Lower lobe of right lung (tissue), 2 donors: ENCODE measurements at regions not wholly inside any gene's neighbourhood (a gene's known extent, or its start where the extent isn't known, plus 50 kb on each side); places are given as distances from the start of the nearest gene placed in this dataset.
"Not testable (repeated sequence)": the region's sequence is repeated elsewhere in the genome, so short reads cannot be mapped to it uniquely, and the experiment has no call there.

Experiments
- ATAC-seq, 2 donors: fragments of 200-7000 bp; cut with Tn5 transposase; one replicate each; pipeline ENCODE4 v1.9.1; 2020 to 2022; ENCODE audit warnings: mild to moderate bottlenecking in 2 of 2, moderate library complexity in 2 of 2
- DNase-seq: peaks from one replicate; pipeline ENCODE4 v3.0.0-alpha.2; 2020
- H3K27ac ChIP-seq: fragments of 200-600 bp; one replicate; pipeline ENCODE4 v1.8.0; 2022
- H3K27me3 ChIP-seq: fragments of 200-600 bp; one replicate; pipeline ENCODE4 v1.8.0; 2022; ENCODE audit warnings: low read depth
- H3K36me3 ChIP-seq: fragments of 200-600 bp; one replicate; pipeline ENCODE4 v1.8.0; 2022; ENCODE audit warnings: mild to moderate bottlenecking
- H3K4me1 ChIP-seq: fragments of 200-600 bp; one replicate; pipeline ENCODE4 v1.8.0; 2022
- H3K4me3 ChIP-seq: fragments of 200-600 bp; one replicate; pipeline ENCODE4 v1.8.0; 2022; ENCODE audit warnings: mild to moderate bottlenecking
- H3K9me3 ChIP-seq: fragments of 200-600 bp; one replicate; pipeline ENCODE4 v1.8.0; 2022
- intact Hi-C: fragments of 100-400 bp; cut with DNase I; formaldehyde crosslinking; loops from one replicate; pipeline ENCODE4 v1.11.0; 2022
- donor health status: DM: no; HTN: yes; CAD: no; lungs with severe emphysema.

GRCh38 chr9:41332562-41332961, 143.4 kb upstream of the ZNG1F start:
- H3K27me3 ChIP-seq, ATAC-seq, H3K27ac ChIP-seq, H3K4me3 ChIP-seq, H3K4me1 ChIP-seq, H3K36me3 ChIP-seq, DNase-seq, intact Hi-C loops, H3K9me3 ChIP-seq: not testable (repeated sequence)

- H3K9me3 ChIP-seq, DNase-seq, ATAC-seq, H3K27ac ChIP-seq, H3K4me3 ChIP-seq, intact Hi-C loops, H3K4me1 ChIP-seq, H3K36me3 ChIP-seq, H3K27me3 ChIP-seq: not testable (repeated sequence)
Measured at GRCh38 chr9:41321277-41321676, 132.2 kb upstream of the ZNG1F start.

- not testable (repeated sequence) for H3K4me1 ChIP-seq, H3K27ac ChIP-seq, ATAC-seq
Measured at GRCh38 chr9:41308953-41309352, 119.8 kb upstream of the ZNG1F start.

GRCh38 chr9:41285744-41286143, 96.6 kb upstream of the ZNG1F start:
- intact Hi-C loops, ATAC-seq, H3K27me3 ChIP-seq, H3K4me3 ChIP-seq, DNase-seq, H3K4me1 ChIP-seq, H3K36me3 ChIP-seq, H3K9me3 ChIP-seq, H3K27ac ChIP-seq: not testable (repeated sequence)

More at GRCh38 chr9:41308953-41309352, 119.8 kb upstream of the ZNG1F start:
- intact Hi-C loops, H3K27me3 ChIP-seq, H3K36me3 ChIP-seq, H3K9me3 ChIP-seq, H3K4me3 ChIP-seq, DNase-seq: not testable (repeated sequence)

- peak; percentile 58 to 67 for ATAC-seq
- DNase-seq, H3K4me3 ChIP-seq, H3K27ac ChIP-seq, H3K36me3 ChIP-seq, H3K9me3 ChIP-seq, H3K4me1 ChIP-seq, intact Hi-C loops, H3K27me3 ChIP-seq: not testable (repeated sequence)
Measured at GRCh38 chr9:41280299-41281238, 91.5 kb upstream of the ZNG1F start.

GRCh38 chr9:41279437-41279836, 90.3 kb upstream of the ZNG1F start:
- H3K36me3 ChIP-seq, DNase-seq, H3K27me3 ChIP-seq, H3K4me3 ChIP-seq, H3K4me1 ChIP-seq, intact Hi-C loops, H3K27ac ChIP-seq, H3K9me3 ChIP-seq: not testable (repeated sequence)
- peak; percentile 43 to 47 for ATAC-seq

- H3K4me1 ChIP-seq, intact Hi-C loops, H3K27ac ChIP-seq, DNase-seq, H3K36me3 ChIP-seq, H3K9me3 ChIP-seq, H3K27me3 ChIP-seq, H3K4me3 ChIP-seq: not testable (repeated sequence)
- peak; percentile 32 to 51 for ATAC-seq
Measured at GRCh38 chr9:41279033-41279432, 89.9 kb upstream of the ZNG1F start.

DNA sequence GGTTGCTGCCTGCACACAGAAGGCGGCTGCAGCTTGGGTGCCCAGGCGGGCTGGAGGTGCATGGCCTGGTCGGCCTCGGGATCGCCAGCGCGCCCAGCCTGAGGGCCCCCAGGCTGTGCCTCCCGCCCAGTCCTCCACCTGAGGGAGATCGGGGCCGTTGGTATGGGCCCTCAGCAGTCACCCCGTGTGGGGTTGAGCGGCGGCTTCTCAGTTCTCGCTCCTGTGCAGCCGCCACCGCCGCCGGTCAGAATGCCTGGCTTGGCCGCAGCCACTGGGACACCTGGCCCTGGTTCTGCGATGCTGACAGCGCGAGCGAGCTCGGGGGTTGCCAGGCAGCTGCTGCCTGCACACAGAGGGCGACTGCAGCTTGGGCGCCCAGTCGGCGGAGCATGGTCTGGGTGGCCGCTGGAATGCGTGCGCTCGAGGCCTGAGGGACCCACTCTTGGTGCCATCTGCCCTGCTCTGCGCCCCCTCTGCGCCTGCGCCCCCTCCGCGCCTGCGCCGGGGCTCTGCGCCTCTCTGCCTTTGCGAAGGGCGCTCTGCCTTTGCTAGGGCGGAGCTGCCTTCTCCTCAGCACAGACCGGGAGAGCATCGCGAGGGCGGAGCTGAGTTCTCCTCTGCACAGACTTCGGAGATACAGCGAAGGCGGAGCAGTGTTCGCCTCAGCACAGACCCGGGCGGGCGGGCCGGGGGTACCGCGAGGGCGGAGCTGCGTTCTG, 84.6 kb upstream of the ZNG1F start:
- H3K4me1 ChIP-seq, H3K36me3 ChIP-seq, H3K27ac ChIP-seq, H3K9me3 ChIP-seq, intact Hi-C loops: not testable (repeated sequence)
- Histone ChIP-seq H3K27me3 (peaks cover 13% of the 10 kb centered on the region), H3K4me3 (peak overlapping the region; percentile 54)
- peak; percentile 100 for ATAC-seq
- DNase-seq = peak; percentile 82

DNA sequence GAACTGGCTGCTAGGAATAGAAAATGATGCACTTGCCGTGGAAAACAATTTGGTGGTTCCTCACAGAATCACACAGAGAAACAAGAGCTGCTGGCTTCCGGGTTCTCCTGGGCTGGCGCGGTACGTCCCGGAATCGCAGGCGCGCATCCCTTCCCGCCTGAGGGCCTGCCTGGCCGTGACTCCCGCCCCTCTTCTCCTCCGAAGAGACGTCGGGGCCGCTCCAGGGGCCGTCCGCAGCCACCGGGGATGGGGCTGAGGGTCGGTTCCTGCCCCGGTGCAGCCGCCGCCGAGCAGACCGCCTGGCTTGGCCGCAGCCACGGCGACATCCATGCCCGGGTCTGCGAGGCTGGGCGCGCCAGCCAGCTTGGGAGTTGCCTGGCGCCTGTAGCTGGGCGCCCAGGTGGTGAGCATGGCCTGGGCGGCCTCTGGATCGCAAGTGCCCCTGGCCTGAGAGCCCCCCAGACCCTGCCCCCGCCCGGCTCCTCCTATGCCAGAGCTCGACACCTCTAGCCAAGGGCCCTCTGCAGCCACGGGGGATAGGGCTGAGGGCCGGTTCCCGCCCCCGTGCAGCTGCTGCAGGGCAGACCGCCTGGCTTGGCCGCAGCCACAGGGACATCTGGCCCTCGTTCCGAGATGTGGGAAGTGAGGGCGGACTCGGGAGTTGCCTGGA, 83.9 kb upstream of the ZNG1F start:
- H3K27ac ChIP-seq = not testable (repeated sequence)
- H3K4me3 ChIP-seq = peak overlapping the region; percentile 44

DNA sequence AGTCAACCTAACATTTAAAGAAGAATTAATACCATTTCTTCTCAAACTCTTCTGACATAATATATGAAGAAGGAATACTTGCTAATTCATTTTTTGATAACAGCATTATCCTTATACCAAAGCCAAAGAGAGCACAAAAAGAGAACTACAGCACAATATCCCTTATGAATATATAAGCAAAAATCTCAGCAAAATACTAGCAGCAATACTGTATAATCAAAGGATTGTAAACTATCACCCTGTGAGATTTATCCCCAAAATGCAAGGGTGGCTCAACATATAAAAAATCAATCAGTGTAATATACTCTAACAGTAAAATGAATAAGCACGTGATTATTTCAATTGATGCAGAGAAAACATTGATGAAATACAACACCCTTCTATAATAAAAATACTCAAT, 81.9 kb upstream of the ZNG1F start:
- intact Hi-C loops, DNase-seq, H3K9me3 ChIP-seq, H3K36me3 ChIP-seq, ATAC-seq, H3K4me1 ChIP-seq, H3K27ac ChIP-seq, H3K4me3 ChIP-seq: not testable (repeated sequence)
- peaks cover 13% of the 10 kb centered on the region for H3K27me3 ChIP-seq

More for the DNA sequence above, 83.9 kb upstream of the ZNG1F start:
- peak; percentile 63 for DNase-seq
- H3K36me3 ChIP-seq, H3K9me3 ChIP-seq, intact Hi-C loops, H3K4me1 ChIP-seq: not testable (repeated sequence)
- peak; percentile 42 to 58 for ATAC-seq
- peaks cover 13% of the 10 kb centered on the region for H3K27me3 ChIP-seq

GRCh38 chr9:41269471-41269870, 80.4 kb upstream of the ZNG1F start:
- DNase-seq, H3K4me1 ChIP-seq, H3K36me3 ChIP-seq, H3K27ac ChIP-seq, intact Hi-C loops, H3K9me3 ChIP-seq, H3K4me3 ChIP-seq, ATAC-seq: not testable (repeated sequence)
- peaks cover 13% of the 10 kb centered on the region for H3K27me3 ChIP-seq

GRCh38 chr9:41269054-41269453, 79.9 kb upstream of the ZNG1F start:
- not testable (repeated sequence) for ATAC-seq

GRCh38 chr9:41266602-41267001, 77.5 kb upstream of the ZNG1F start:
- H3K4me3 ChIP-seq, H3K4me1 ChIP-seq, H3K27ac ChIP-seq, H3K9me3 ChIP-seq, H3K36me3 ChIP-seq, ATAC-seq, intact Hi-C loops, DNase-seq: not testable (repeated sequence)
- H3K27me3 ChIP-seq = peaks cover 13% of the 10 kb centered on the region

More at GRCh38 chr9:41269054-41269453, 79.9 kb upstream of the ZNG1F start:
- H3K4me1 ChIP-seq, DNase-seq, H3K36me3 ChIP-seq, H3K9me3 ChIP-seq, H3K27ac ChIP-seq, intact Hi-C loops, H3K4me3 ChIP-seq: not testable (repeated sequence)
- H3K27me3 ChIP-seq = peaks cover 13% of the 10 kb centered on the region
